HG03442 (cell line): ENCODE measurements at regions not wholly inside any gene's neighbourhood (a gene's known extent, or its start where the extent isn't known, plus 50 kb on each side); places are given as distances from the start of the nearest gene placed in this dataset.

ENCODE experiments used
- ATAC-seq: cut with Tn5 transposase; IDR thresholded peaks from one replicate; pipeline ENCODE4 v1.9.1; 2021; ENCODE audit warnings: mild to moderate bottlenecking, moderate library complexity; ENCODE audit not compliant: unreplicated experiment

GRCh38 chr18:38406607-38407006 lies 841.0 kb upstream of the CELF4 start:
- no peak for ATAC-seq

- ATAC-seq, result no peak
Measured at GRCh38 chr18:38402509-38402908, 836.9 kb upstream of the CELF4 start.

GRCh38 chr18:38397094-38397493 lies 831.5 kb upstream of the CELF4 start:
- ATAC-seq, result no peak

- no peak for ATAC-seq
Measured at GRCh38 chr18:38386146-38386545, 820.5 kb upstream of the CELF4 start.

- ATAC-seq, result no peak
Measured at GRCh38 chr18:38369772-38370690, 804.4 kb upstream of the CELF4 start.

- ATAC-seq, result no peak
Measured at GRCh38 chr18:38368886-38369285, 803.3 kb upstream of the CELF4 start.

GRCh38 chr18:38368246-38368645 lies 802.6 kb upstream of the CELF4 start:
- no peak for ATAC-seq

GRCh38 chr18:38367473-38367872 lies 801.9 kb upstream of the CELF4 start:
- no peak for ATAC-seq

- ATAC-seq, result no peak
Measured at GRCh38 chr18:38362286-38362792, 796.7 kb upstream of the CELF4 start.

- no peak for ATAC-seq
Measured at GRCh38 chr18:38358805-38359657, 793.4 kb upstream of the CELF4 start.

GRCh38 chr18:38353149-38353548 lies 787.6 kb upstream of the CELF4 start:
- no peak for ATAC-seq

- no peak for ATAC-seq
Measured at GRCh38 chr18:38350141-38350540, 784.5 kb upstream of the CELF4 start.

- no peak for ATAC-seq
Measured at GRCh38 chr18:38330573-38330972, 765.0 kb upstream of the CELF4 start.

GRCh38 chr18:38329145-38329544 lies 763.5 kb upstream of the CELF4 start:
- ATAC-seq, result no peak

GRCh38 chr18:38322206-38322605 lies 756.6 kb upstream of the CELF4 start:
- ATAC-seq, result no peak

- no peak for ATAC-seq
Measured at GRCh38 chr18:38321262-38321661, 755.7 kb upstream of the CELF4 start.

GRCh38 chr18:38318416-38318815 lies 752.8 kb upstream of the CELF4 start:
- ATAC-seq, result no peak

- ATAC-seq, result no peak
Measured at GRCh38 chr18:38313831-38314230, 748.2 kb upstream of the CELF4 start.

- ATAC-seq, result no peak
Measured at GRCh38 chr18:38312532-38312931, 746.9 kb upstream of the CELF4 start.

- ATAC-seq, result no peak
Measured at GRCh38 chr18:38310936-38311335, 745.3 kb upstream of the CELF4 start.

- ATAC-seq, result no peak
Measured at GRCh38 chr18:38307914-38308313, 742.3 kb upstream of the CELF4 start.

GRCh38 chr18:38305961-38306360 lies 740.4 kb upstream of the CELF4 start:
- no peak for ATAC-seq
